ENCODE measurements at regions not wholly inside any gene's neighbourhood (a gene's known extent, or its start where the extent isn't known, plus 50 kb on each side); places are given as distances from the start of the nearest gene placed in this dataset.

- Histone ChIP-seq H4K20me1 (ENCODE audit: control insufficient read depth, insufficient read depth, low read depth, low read length) (no peaks in the 10 kb centered on the region), H3K4me2 (ENCODE audit: low read length) (no peak overlapping the region), H3K79me2 (ENCODE audit: control insufficient read depth, low read length) (no peaks in the 10 kb centered on the region), H3K4me3 (ENCODE audit: low read length) (no peak overlapping the region), H3K4me1 (ENCODE audit: control insufficient read depth, low read length) (no peaks in the 10 kb centered on the region), H3K27ac (ENCODE audit: low read depth, low read length) (no peak overlapping the region), H3F3A (ENCODE audit: control insufficient read depth, insufficient read depth) (no peaks in the 10 kb centered on the region), H3K9me2 (replicated peaks; ENCODE audit: control insufficient read depth, low read length) (no peaks in the 10 kb centered on the region), H3K27me3 (ENCODE audit: control insufficient read depth, low read length) (no peaks in the 10 kb centered on the region), H3K9me3 (ENCODE audit: control insufficient read depth, insufficient read depth, low read length) (no peaks in the 10 kb centered on the region), H3K36me3 (ENCODE audit: control insufficient read depth, low read length) (no peaks in the 10 kb centered on the region)
- TF ChIP-seq CTCF (IDR thresholded peaks at IDR 0.05; ENCODE audit: low read depth, low read length, poor library complexity, severe bottlenecking), result no peak
- TF ChIP-seq EZH2phosphoT487 (IDR thresholded peaks at IDR 0.05; ENCODE audit: borderline replicate concordance, low read length), result no peak
Measured at GRCh38 chr19:32168606-32169005, 176.8 kb upstream of the ZNF507 start.

GRCh38 chr19:32171719-32172151, 173.7 kb upstream of the ZNF507 start:
- Histone ChIP-seq H3K4me2 (ENCODE audit: low read length) (no peak overlapping the region), H3K9me3 (ENCODE audit: control insufficient read depth, insufficient read depth, low read length) (no peaks in the 10 kb centered on the region), H3K27me3 (ENCODE audit: control insufficient read depth, low read length) (no peaks in the 10 kb centered on the region), H3K79me2 (ENCODE audit: control insufficient read depth, low read length) (no peaks in the 10 kb centered on the region), H4K20me1 (ENCODE audit: control insufficient read depth, insufficient read depth, low read depth, low read length) (no peaks in the 10 kb centered on the region), H3K4me1 (ENCODE audit: control insufficient read depth, low read length) (no peaks in the 10 kb centered on the region), H3K27ac (ENCODE audit: low read depth, low read length) (no peak overlapping the region), H3K9me2 (replicated peaks; ENCODE audit: control insufficient read depth, low read length) (no peaks in the 10 kb centered on the region), H3F3A (ENCODE audit: control insufficient read depth, insufficient read depth) (no peaks in the 10 kb centered on the region), H3K4me3 (ENCODE audit: low read length) (no peak overlapping the region), H3K36me3 (ENCODE audit: control insufficient read depth, low read length) (no peaks in the 10 kb centered on the region)
- no peak for TF ChIP-seq CTCF (IDR thresholded peaks at IDR 0.05; ENCODE audit: low read depth, low read length, poor library complexity, severe bottlenecking)
- TF ChIP-seq EZH2phosphoT487 (IDR thresholded peaks at IDR 0.05; ENCODE audit: borderline replicate concordance, low read length), result no peak

DNA sequence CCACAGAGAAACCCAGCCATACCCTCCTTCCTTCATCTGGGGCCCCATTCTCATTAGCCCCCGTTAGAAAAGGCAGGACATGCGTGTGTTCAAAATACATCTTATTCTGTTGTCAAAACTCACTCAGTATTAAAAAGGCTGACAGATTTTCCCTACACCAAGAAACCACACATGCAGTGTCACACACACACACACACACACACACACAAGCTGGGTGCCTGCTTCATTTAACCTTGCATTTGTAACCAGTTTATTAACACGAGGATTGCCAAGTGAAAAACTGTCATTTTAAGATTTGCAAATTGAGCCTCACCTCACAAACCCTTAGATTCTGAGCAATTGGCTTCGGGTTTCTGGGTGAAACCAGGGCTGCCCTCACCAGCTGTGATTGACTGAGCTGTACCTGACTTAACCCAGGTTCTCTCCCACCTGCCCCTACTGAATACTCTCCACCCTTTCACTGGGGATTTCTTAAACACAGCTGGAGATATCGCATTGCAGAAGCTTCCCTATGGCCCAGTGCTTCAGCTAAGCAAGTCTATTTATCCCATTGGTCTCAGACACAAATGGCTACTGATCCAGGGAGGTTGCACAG, 172.7 kb upstream of the ZNF507 start:
- Histone ChIP-seq H3K27me3 (ENCODE audit: control insufficient read depth, low read length) (no peaks in the 10 kb centered on the region), H3F3A (ENCODE audit: control insufficient read depth, insufficient read depth) (no peaks in the 10 kb centered on the region), H3K4me1 (ENCODE audit: control insufficient read depth, low read length) (no peaks in the 10 kb centered on the region), H3K36me3 (ENCODE audit: control insufficient read depth, low read length) (no peaks in the 10 kb centered on the region), H3K4me3 (ENCODE audit: low read length) (no peak overlapping the region), H3K79me2 (ENCODE audit: control insufficient read depth, low read length) (no peaks in the 10 kb centered on the region), H3K4me2 (ENCODE audit: low read length) (no peak overlapping the region), H4K20me1 (ENCODE audit: control insufficient read depth, insufficient read depth, low read depth, low read length) (no peaks in the 10 kb centered on the region), H3K27ac (ENCODE audit: low read depth, low read length) (no peak overlapping the region), H3K9me2 (replicated peaks; ENCODE audit: control insufficient read depth, low read length) (no peaks in the 10 kb centered on the region), H3K9me3 (ENCODE audit: control insufficient read depth, insufficient read depth, low read length) (no peaks in the 10 kb centered on the region)
- TF ChIP-seq CTCF (IDR thresholded peaks at IDR 0.05; ENCODE audit: low read depth, low read length, poor library complexity, severe bottlenecking) (no peak), EZH2phosphoT487 (IDR thresholded peaks at IDR 0.05; ENCODE audit: borderline replicate concordance, low read length) (no peak)
